ENCODE measurements at regions not wholly inside any gene's neighbourhood (a gene's known extent, or its start where the extent isn't known, plus 50 kb on each side); places are given as distances from the start of the nearest gene placed in this dataset.

DNA sequence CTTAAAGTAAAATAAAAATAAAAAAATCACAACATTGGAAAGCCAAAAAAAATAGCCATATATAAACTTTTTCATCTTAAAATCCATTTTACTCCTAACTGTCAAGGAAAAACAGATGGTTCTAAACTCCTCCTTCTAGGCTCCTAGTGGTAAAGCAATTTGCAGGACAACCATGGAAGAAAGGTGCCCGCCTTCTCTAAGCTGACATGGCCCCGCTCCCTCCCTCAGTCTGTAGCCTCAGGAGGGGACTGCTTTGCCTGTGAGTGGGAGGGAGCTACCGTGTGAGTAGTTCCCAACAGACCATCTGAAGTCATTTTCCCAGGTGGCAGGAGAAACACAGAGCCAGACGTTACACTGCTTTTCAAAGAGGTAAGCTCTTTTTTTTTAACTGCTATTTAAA lies 336.2 kb upstream of the FAT1 start:
- TF ChIP-seq, protein P1, sequence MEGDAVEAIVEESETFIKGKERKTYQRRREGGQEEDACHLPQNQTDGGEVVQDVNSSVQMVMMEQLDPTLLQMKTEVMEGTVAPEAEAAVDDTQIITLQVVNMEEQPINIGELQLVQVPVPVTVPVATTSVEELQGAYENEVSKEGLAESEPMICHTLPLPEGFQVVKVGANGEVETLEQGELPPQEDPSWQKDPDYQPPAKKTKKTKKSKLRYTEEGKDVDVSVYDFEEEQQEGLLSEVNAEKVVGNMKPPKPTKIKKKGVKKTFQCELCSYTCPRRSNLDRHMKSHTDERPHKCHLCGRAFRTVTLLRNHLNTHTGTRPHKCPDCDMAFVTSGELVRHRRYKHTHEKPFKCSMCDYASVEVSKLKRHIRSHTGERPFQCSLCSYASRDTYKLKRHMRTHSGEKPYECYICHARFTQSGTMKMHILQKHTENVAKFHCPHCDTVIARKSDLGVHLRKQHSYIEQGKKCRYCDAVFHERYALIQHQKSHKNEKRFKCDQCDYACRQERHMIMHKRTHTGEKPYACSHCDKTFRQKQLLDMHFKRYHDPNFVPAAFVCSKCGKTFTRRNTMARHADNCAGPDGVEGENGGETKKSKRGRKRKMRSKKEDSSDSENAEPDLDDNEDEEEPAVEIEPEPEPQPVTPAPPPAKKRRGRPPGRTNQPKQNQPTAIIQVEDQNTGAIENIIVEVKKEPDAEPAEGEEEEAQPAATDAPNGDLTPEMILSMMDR (optimal IDR thresholded peaks at IDR 0.05 in 1 of 3, IDR thresholded peaks at IDR 0.05 in 1 of 3, conservative IDR thresholded peaks at IDR 0.05 in 1 of 3; ENCODE audit: extremely low read depth in 1 of 3, insufficient read depth in 2 of 3, low read length in 3 of 3): no peak
- TF ChIP-seq EZH2 (IDR thresholded peaks at IDR 0.05; ENCODE audit: low read length): no peak
